ENCODE measurements at regions not wholly inside any gene's neighbourhood (a gene's known extent, or its start where the extent isn't known, plus 50 kb on each side); places are given as distances from the start of the nearest gene placed in this dataset.
A peak's percentile ranks its signal among the peaks of the same experiment; 100 is the strongest.

DNA sequence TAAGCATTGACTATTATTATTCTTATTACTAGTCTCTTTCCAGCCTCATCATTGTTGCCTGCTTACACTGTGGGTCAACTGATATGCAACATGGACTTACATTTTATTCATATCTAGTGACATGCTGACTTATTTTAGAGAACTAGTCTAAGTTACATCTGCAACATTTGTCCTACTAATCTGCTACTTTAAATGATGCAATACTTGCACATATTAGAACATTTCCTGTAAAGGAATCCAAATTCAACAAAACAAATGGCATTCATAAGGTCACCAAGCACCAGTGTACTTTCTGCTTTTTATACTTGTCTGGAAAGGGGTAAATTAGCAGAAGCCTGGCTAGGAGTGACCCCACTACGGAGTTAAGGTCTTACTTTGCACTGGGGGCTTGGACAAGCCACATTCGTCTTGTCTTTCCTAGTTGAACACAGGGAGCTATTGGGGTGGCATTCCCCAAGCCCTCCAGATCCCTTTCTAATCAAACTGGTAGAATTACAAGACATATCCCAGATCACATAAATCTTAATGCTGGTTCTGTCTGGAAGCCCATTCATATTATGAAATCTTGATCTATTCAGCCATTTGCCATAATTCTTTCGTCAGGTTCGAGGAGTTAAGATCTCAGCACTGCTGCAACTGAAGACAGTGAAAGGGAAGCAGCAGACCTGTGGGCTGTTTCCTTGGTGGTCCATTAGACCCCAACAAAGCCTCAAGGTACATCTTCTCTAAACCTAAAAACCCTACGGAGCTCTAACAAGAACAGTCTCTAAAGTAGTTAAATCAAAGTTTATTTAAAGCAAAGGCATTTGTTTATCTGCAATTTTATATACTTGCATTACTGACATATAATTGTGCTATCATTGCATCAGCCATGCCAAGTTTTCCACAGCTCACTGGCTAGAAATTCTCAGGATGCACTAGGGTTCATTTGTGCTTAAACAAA, 49.9 kb upstream of the RTN4 start:
- TF ChIP-seq, protein P1, sequence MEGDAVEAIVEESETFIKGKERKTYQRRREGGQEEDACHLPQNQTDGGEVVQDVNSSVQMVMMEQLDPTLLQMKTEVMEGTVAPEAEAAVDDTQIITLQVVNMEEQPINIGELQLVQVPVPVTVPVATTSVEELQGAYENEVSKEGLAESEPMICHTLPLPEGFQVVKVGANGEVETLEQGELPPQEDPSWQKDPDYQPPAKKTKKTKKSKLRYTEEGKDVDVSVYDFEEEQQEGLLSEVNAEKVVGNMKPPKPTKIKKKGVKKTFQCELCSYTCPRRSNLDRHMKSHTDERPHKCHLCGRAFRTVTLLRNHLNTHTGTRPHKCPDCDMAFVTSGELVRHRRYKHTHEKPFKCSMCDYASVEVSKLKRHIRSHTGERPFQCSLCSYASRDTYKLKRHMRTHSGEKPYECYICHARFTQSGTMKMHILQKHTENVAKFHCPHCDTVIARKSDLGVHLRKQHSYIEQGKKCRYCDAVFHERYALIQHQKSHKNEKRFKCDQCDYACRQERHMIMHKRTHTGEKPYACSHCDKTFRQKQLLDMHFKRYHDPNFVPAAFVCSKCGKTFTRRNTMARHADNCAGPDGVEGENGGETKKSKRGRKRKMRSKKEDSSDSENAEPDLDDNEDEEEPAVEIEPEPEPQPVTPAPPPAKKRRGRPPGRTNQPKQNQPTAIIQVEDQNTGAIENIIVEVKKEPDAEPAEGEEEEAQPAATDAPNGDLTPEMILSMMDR (IDR thresholded peaks at IDR 0.05; ENCODE audit: borderline replicate concordance): no peak
- Histone ChIP-seq H3K27me3 (ENCODE audit: low read depth) (no peaks in the 10 kb centered on the region), H3K27ac (replicated peaks) (peak overlapping the region; percentile 79), H3K4me3 (peak overlapping the region; percentile 5), H3K9me3 (replicated peaks) (no peaks in the 10 kb centered on the region), H3K36me3 (no peaks in the 10 kb centered on the region), H3K4me1 (peaks cover 57% of the 10 kb centered on the region)
- intact Hi-C loops (cut with micrococcal nuclease): loop anchor here (10.0 kb wide), 1 partner anchor 45 kb away; the partner anchor contains the start of gene RTN4
- DNase-seq: no peak
